ENCODE measurements at regions not wholly inside any gene's neighbourhood (a gene's known extent, or its start where the extent isn't known, plus 50 kb on each side); places are given as distances from the start of the nearest gene placed in this dataset.

DNA sequence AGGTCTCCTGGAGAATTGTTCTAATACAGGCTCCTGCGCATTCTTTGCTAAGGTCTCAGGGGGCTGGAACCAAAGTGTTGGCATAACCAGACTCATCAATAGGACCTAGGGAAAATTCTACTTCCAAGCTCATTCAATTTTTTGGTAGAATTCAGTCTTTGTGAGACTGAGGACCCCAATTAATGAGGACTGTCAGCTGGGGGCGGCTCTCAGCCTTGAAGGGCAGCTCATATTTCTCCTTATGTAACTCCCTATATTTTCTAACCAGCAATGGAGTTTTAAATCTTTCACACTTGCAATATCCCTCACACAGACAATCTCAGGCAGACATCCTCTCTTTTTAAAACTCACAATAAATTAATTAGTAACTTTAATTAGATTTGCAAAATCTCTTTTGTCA is 476.4 kb upstream of the LRFN5 start:
- TF ChIP-seq CTCF (IDR thresholded peaks at IDR 0.05), result no peak
- TF ChIP-seq, protein P1, sequence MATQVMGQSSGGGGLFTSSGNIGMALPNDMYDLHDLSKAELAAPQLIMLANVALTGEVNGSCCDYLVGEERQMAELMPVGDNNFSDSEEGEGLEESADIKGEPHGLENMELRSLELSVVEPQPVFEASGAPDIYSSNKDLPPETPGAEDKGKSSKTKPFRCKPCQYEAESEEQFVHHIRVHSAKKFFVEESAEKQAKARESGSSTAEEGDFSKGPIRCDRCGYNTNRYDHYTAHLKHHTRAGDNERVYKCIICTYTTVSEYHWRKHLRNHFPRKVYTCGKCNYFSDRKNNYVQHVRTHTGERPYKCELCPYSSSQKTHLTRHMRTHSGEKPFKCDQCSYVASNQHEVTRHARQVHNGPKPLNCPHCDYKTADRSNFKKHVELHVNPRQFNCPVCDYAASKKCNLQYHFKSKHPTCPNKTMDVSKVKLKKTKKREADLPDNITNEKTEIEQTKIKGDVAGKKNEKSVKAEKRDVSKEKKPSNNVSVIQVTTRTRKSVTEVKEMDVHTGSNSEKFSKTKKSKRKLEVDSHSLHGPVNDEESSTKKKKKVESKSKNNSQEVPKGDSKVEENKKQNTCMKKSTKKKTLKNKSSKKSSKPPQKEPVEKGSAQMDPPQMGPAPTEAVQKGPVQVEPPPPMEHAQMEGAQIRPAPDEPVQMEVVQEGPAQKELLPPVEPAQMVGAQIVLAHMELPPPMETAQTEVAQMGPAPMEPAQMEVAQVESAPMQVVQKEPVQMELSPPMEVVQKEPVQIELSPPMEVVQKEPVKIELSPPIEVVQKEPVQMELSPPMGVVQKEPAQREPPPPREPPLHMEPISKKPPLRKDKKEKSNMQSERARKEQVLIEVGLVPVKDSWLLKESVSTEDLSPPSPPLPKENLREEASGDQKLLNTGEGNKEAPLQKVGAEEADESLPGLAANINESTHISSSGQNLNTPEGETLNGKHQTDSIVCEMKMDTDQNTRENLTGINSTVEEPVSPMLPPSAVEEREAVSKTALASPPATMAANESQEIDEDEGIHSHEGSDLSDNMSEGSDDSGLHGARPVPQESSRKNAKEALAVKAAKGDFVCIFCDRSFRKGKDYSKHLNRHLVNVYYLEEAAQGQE (IDR thresholded peaks at IDR 0.05; ENCODE audit: insufficient read depth in 1 of 2, low read depth in 2 of 2, low read length in 1 of 2), result no peak
- no peak for TF ChIP-seq TCF7L2 (IDR thresholded peaks at IDR 0.05; ENCODE audit: low read depth, low read length)

Data from Panc1 (cell line).